Ishikawa (cell line): ENCODE measurements at regions not wholly inside any gene's neighbourhood (a gene's known extent, or its start where the extent isn't known, plus 50 kb on each side); places are given as distances from the start of the nearest gene placed in this dataset.

Experiments
- CEBPB ChIP-seq: IDR thresholded peaks from 2 replicates; pipeline ENCODE4 v1.6.1; 2012
- CREB1 ChIP-seq: IDR thresholded peaks from 2 replicates; pipeline ENCODE4 v1.6.1; 2012; ENCODE audit warnings: low read depth
- EGR1 ChIP-seq: IDR thresholded peaks from 2 replicates; pipeline ENCODE4 v1.6.1; 2012
- EP300 ChIP-seq: IDR thresholded peaks from 2 replicates; pipeline ENCODE4 v1.6.1; 2012; ENCODE audit warnings: borderline replicate concordance
- MAX ChIP-seq: IDR thresholded peaks from 2 replicates; pipeline ENCODE4 v1.6.1; 2012
- NFIC ChIP-seq: IDR thresholded peaks from 2 replicates; pipeline ENCODE4 v1.6.1; 2012
- RAD21 ChIP-seq: IDR thresholded peaks from 2 replicates; pipeline ENCODE4 v1.6.1; 2012; ENCODE audit warnings: low read depth
- TAF1 ChIP-seq: IDR thresholded peaks from 2 replicates; pipeline ENCODE4 v1.6.1; 2012; ENCODE audit warnings: low read depth, mild to moderate bottlenecking
- USF1 ChIP-seq: IDR thresholded peaks from 2 replicates; pipeline ENCODE4 v1.6.1; 2012
- YY1 ChIP-seq: IDR thresholded peaks from 2 replicates; pipeline ENCODE4 v1.6.1; 2012; ENCODE audit warnings: low read depth
- ZBTB7A ChIP-seq: IDR thresholded peaks from 2 replicates; pipeline ENCODE4 v1.6.1; 2012; ENCODE audit warnings: low read depth
- TF ChIP-seq, protein P1 (sequence below): IDR thresholded peaks from 2 replicates; pipeline ENCODE4 v1.6.1; 2012; ENCODE audit warnings: low read depth, mild to moderate bottlenecking

- no peak for TF ChIP-seq CEBPB
- no peak for TF ChIP-seq EP300
- no peak for TF ChIP-seq EGR1
- no peak for TF ChIP-seq TAF1
- TF ChIP-seq CREB1 = no peak
- TF ChIP-seq, protein P1, sequence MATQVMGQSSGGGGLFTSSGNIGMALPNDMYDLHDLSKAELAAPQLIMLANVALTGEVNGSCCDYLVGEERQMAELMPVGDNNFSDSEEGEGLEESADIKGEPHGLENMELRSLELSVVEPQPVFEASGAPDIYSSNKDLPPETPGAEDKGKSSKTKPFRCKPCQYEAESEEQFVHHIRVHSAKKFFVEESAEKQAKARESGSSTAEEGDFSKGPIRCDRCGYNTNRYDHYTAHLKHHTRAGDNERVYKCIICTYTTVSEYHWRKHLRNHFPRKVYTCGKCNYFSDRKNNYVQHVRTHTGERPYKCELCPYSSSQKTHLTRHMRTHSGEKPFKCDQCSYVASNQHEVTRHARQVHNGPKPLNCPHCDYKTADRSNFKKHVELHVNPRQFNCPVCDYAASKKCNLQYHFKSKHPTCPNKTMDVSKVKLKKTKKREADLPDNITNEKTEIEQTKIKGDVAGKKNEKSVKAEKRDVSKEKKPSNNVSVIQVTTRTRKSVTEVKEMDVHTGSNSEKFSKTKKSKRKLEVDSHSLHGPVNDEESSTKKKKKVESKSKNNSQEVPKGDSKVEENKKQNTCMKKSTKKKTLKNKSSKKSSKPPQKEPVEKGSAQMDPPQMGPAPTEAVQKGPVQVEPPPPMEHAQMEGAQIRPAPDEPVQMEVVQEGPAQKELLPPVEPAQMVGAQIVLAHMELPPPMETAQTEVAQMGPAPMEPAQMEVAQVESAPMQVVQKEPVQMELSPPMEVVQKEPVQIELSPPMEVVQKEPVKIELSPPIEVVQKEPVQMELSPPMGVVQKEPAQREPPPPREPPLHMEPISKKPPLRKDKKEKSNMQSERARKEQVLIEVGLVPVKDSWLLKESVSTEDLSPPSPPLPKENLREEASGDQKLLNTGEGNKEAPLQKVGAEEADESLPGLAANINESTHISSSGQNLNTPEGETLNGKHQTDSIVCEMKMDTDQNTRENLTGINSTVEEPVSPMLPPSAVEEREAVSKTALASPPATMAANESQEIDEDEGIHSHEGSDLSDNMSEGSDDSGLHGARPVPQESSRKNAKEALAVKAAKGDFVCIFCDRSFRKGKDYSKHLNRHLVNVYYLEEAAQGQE = no peak
- TF ChIP-seq RAD21 = no peak
- no peak for TF ChIP-seq MAX
- TF ChIP-seq YY1 = no peak
- no peak for TF ChIP-seq USF1
- TF ChIP-seq ZBTB7A = no peak
- no peak for TF ChIP-seq NFIC
Observed at GRCh38 chr16:13780406-13781168, 139.4 kb upstream of the ERCC4 start.
